Panc1 (cell line): ENCODE measurements at regions not wholly inside any gene's neighbourhood (a gene's known extent, or its start where the extent isn't known, plus 50 kb on each side); places are given as distances from the start of the nearest gene placed in this dataset.

ENCODE experiments used
- ATAC-seq: fragments of 200-7000 bp; cut with Tn5 transposase; 2 replicates; pipeline ENCODE4 v1.9.1; 2020; ENCODE audit warnings: mild to moderate bottlenecking, moderate library complexity
- BruUV-seq: library from RNA; stranded (reverse); fragments of 400-500 nt; replicated peaks from 2 replicates; lab custom pipeline; 2021; lab: Mats Ljungman, UMichigan
- CTCF ChIA-PET: fragments of 300-600 bp; sonication (Branson Sonifier 250); formaldehyde crosslinking; loops from one replicate; lab custom pipeline; 2022; ENCODE audit warnings: antibody characterized with exemption; lab: Charles Lee
- POLR2A ChIA-PET: fragments of 300-600 bp; sonication (Branson Sonifier 250); formaldehyde crosslinking; loops from one replicate; lab custom pipeline; 2022; ENCODE audit warnings: antibody characterized with exemption; lab: Charles Lee
- DNase-seq: peaks from one replicate; pipeline ENCODE4 v3.0.0-alpha.2; 2010; ENCODE audit warnings: low read depth, low spot score
- H3K27ac ChIP-seq: 2 replicates; pipeline ENCODE4 v1.5.1; 2011; ENCODE audit warnings: mild to moderate bottlenecking, low read length, inconsistent platforms
- H3K27me3 ChIP-seq: fragments of 200-500 bp; sonication (Bioruptor generic); 2 replicates; pipeline ENCODE4 v1.6.0; 2014; ENCODE audit warnings: low read length, inconsistent platforms; ENCODE audit not compliant: control insufficient read depth, insufficient read depth
- H3K36me3 ChIP-seq: fragments of 200-500 bp; sonication (Bioruptor generic); 2 replicates; pipeline ENCODE4 v1.5.1; 2014; ENCODE audit warnings: inconsistent platforms, mild to moderate bottlenecking, low read length, moderate library complexity; ENCODE audit not compliant: control insufficient read depth, insufficient read depth
- H3K4me1 ChIP-seq: 2 replicates; pipeline ENCODE4 v1.5.1; 2011; ENCODE audit warnings: inconsistent platforms, mild to moderate bottlenecking, low read length, moderate library complexity; ENCODE audit not compliant: control insufficient read depth, insufficient read depth
- H3K4me3 ChIP-seq, 2 experiments: 2 replicates each; pipeline ENCODE4 v1.5.1; 2011 to 2012; ENCODE audit warnings: low read depth in 2 of 2, low read length in 2 of 2, mild to moderate bottlenecking in 2 of 2, inconsistent platforms in 1 of 2, moderate library complexity in 1 of 2
- H3K9me3 ChIP-seq: fragments of 200-500 bp; sonication (Bioruptor generic); 2 replicates; pipeline ENCODE4 v1.5.1; 2014; ENCODE audit warnings: low read depth, mild to moderate bottlenecking, inconsistent platforms, low read length, moderate library complexity; ENCODE audit not compliant: control insufficient read depth, insufficient read depth
- POLR2AphosphoS5 ChIP-seq: IDR thresholded peaks from 2 replicates; pipeline ENCODE4 v1.6.1; 2012; ENCODE audit warnings: mild to moderate bottlenecking, low read depth, low read length, moderate library complexity
- SIN3A ChIP-seq: IDR thresholded peaks from 2 replicates; pipeline ENCODE4 v1.6.1; 2012; ENCODE audit warnings: low read depth, mild to moderate bottlenecking, low read length, moderate library complexity, borderline replicate concordance; ENCODE audit not compliant: insufficient read depth
- TCF7L2 ChIP-seq: IDR thresholded peaks from 2 replicates; pipeline ENCODE4 v1.6.1; 2011; ENCODE audit warnings: mild to moderate bottlenecking, low read depth, low read length, inconsistent platforms
- in situ Hi-C: cut with HindIII; loops from 2 replicates; pipeline ENCODE4 v1.10.0; 2016; ENCODE audit warnings: low sequenced_read_pairs, low pct_unique_long_range_greater_than_20kb
- intact Hi-C: fragments of 100-400 bp; cut with micrococcal nuclease; formaldehyde crosslinking; loops from one replicate; pipeline ENCODE4 v1.10.0; 2022; ENCODE audit not compliant: unreplicated experiment
- TF ChIP-seq, protein P1 (sequence below), 2 experiments: IDR thresholded peaks; 2 replicates each; pipeline ENCODE4 v1.6.1; 2011 to 2012; ENCODE audit warnings: low read depth in 2 of 2, control low read depth in 1 of 2, low read length in 1 of 2, mild to moderate bottlenecking in 1 of 2, moderate library complexity in 1 of 2; ENCODE audit not compliant: insufficient read depth in 1 of 2
- TF ChIP-seq, protein P2 (sequence below): fragments of 450-650 bp; IDR thresholded peaks from 2 replicates; pipeline ENCODE4 v1.5.1; 2017; ENCODE audit warnings: mild to moderate bottlenecking

DNA sequence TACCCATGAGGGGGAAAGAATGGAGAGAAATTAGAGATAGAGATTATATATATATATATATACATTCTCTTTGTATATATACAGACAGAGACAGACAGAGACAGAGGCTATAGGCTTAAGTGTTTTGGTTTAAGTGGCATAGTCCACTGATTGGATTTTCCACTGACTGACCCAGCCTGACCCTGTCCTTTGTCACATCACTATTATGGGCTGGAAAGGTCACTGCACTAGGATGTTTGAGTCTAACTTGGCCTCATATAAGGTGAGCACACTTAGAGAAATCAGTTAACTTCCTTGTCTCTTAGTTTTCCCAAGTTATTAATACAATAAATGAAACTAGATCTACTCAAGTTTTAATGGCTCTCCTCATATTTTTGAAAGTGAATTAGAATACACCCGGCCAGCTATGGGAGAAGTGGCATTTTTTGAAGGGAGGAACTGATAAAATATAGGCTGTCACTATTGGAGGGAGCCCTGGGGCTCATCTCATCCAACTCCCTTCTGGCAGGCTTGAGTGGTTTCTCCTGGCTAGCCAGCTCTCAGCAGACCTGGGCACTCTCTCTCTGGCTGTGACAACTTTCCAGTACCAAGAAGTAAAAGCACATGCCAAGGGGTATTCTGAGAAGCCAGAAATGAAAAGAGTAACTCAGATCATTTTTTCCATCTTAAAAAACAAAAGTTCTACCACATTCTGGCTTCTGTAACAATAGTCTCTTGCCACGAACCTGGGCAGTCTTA, 455.6 kb upstream of the ANKRD30A start:
- intact Hi-C loops (loop anchor here (5.0 kb wide), 1 partner anchor 198 kb away; no protein-coding TSS in a partner anchor), in situ Hi-C loops (no loop called here)
- DNase-seq (no peak), ATAC-seq (no peak)
- ChIA-PET CTCF (no interaction called here), POLR2A (no interaction called here)
- H3K36me3 ChIP-seq: no peaks in the 10 kb centered on the region
- H3K27ac ChIP-seq: no peak overlapping the region
- H3K27me3 ChIP-seq: no peaks in the 10 kb centered on the region
- H3K9me3 ChIP-seq: no peaks in the 10 kb centered on the region
- no TSS peak for BruUV-seq
- TF ChIP-seq TCF7L2: no peak
- TF ChIP-seq POLR2AphosphoS5: no peak
- no peak for TF ChIP-seq SIN3A
- TF ChIP-seq, protein P1, sequence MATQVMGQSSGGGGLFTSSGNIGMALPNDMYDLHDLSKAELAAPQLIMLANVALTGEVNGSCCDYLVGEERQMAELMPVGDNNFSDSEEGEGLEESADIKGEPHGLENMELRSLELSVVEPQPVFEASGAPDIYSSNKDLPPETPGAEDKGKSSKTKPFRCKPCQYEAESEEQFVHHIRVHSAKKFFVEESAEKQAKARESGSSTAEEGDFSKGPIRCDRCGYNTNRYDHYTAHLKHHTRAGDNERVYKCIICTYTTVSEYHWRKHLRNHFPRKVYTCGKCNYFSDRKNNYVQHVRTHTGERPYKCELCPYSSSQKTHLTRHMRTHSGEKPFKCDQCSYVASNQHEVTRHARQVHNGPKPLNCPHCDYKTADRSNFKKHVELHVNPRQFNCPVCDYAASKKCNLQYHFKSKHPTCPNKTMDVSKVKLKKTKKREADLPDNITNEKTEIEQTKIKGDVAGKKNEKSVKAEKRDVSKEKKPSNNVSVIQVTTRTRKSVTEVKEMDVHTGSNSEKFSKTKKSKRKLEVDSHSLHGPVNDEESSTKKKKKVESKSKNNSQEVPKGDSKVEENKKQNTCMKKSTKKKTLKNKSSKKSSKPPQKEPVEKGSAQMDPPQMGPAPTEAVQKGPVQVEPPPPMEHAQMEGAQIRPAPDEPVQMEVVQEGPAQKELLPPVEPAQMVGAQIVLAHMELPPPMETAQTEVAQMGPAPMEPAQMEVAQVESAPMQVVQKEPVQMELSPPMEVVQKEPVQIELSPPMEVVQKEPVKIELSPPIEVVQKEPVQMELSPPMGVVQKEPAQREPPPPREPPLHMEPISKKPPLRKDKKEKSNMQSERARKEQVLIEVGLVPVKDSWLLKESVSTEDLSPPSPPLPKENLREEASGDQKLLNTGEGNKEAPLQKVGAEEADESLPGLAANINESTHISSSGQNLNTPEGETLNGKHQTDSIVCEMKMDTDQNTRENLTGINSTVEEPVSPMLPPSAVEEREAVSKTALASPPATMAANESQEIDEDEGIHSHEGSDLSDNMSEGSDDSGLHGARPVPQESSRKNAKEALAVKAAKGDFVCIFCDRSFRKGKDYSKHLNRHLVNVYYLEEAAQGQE (IDR thresholded peaks at IDR 0.05; ENCODE audit: insufficient read depth in 1 of 2, low read depth in 2 of 2, low read length in 1 of 2): no peak
- TF ChIP-seq, protein P2, sequence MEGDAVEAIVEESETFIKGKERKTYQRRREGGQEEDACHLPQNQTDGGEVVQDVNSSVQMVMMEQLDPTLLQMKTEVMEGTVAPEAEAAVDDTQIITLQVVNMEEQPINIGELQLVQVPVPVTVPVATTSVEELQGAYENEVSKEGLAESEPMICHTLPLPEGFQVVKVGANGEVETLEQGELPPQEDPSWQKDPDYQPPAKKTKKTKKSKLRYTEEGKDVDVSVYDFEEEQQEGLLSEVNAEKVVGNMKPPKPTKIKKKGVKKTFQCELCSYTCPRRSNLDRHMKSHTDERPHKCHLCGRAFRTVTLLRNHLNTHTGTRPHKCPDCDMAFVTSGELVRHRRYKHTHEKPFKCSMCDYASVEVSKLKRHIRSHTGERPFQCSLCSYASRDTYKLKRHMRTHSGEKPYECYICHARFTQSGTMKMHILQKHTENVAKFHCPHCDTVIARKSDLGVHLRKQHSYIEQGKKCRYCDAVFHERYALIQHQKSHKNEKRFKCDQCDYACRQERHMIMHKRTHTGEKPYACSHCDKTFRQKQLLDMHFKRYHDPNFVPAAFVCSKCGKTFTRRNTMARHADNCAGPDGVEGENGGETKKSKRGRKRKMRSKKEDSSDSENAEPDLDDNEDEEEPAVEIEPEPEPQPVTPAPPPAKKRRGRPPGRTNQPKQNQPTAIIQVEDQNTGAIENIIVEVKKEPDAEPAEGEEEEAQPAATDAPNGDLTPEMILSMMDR: no peak
- no peak overlapping the region for H3K4me3 ChIP-seq
- H3K4me1 ChIP-seq: no peaks in the 10 kb centered on the region

DNA sequence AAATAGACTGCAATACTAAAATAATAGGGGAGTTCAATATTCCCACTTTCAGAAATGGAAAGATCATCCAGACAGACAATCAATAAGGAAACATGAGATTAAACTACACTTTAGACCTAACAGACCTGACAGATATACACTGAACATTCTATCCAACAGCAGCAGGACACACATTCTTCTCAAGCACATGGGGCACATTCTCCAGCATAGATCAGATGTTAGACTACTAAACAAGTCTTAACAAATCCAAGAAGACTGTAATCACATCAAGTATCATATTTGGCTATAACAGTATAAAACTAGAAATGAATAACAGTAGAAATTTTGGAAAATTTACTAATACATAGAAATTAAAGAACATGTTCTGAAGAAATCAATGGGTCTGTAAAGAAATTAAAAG, 458.9 kb upstream of the ANKRD30A start:
- no peaks in the 10 kb centered on the region for H3K27me3 ChIP-seq
- in situ Hi-C loops: no loop called here
- ChIA-PET CTCF (no interaction called here), POLR2A (no interaction called here)
- H3K9me3 ChIP-seq: no peaks in the 10 kb centered on the region
- H3K4me1 ChIP-seq: no peaks in the 10 kb centered on the region
- no peak for ATAC-seq
- H3K27ac ChIP-seq: no peak overlapping the region
- DNase-seq: no peak
- intact Hi-C loops: loop anchor here (5.0 kb wide), 1 partner anchor 201 kb away; no protein-coding TSS in a partner anchor
- H3K36me3 ChIP-seq: no peaks in the 10 kb centered on the region
- no peak overlapping the region for H3K4me3 ChIP-seq
- TF ChIP-seq, protein P2: no peak
- TF ChIP-seq, protein P1 (IDR thresholded peaks at IDR 0.05; ENCODE audit: insufficient read depth in 1 of 2, low read depth in 2 of 2, low read length in 1 of 2): no peak
- TF ChIP-seq TCF7L2 (no peak), SIN3A (no peak), POLR2AphosphoS5 (no peak)
- BruUV-seq: no TSS peak
